ENCODE measurements at regions not wholly inside any gene's neighbourhood (a gene's known extent, or its start where the extent isn't known, plus 50 kb on each side); places are given as distances from the start of the nearest gene placed in this dataset.

DNA sequence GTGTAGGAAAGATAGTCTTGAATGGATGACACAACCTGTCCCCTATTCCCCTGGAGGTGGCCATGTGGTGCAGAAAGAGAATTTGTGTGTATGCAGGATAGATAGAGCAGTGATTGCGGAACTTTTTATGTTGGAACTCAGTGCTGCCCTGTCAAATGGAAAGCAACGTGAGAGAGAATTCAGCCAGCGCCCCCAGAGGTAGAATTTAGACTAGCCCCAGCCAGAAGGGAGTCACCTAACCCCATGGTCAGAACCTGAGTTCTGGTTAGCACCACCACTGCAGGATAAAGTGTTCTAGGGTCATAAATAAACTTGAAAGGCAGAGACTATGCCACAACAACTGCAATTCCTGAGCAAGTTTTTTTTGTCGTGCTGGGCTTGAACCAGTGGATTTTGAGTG is 152.9 kb upstream of the GRIA4 start:
- Histone ChIP-seq H3K9me2 (replicated peaks; ENCODE audit: insufficient read depth, low read length) (no peaks in the 10 kb centered on the region), H3K36me3 (ENCODE audit: insufficient read depth, low read length) (no peaks in the 10 kb centered on the region), H3K27ac (ENCODE audit: low read length) (no peak overlapping the region), H3K4me3 (ENCODE audit: low read length) (no peak overlapping the region), H3K9ac (ENCODE audit: low read length) (no peak overlapping the region), H3K9me3 (ENCODE audit: low read length) (peaks cover 11% of the 10 kb centered on the region; the same call in 1 of the 2 replicates), H3K4me1 (ENCODE audit: low read length) (no peaks in the 10 kb centered on the region), H3K4me2 (ENCODE audit: low read depth, low read length, poor library complexity, severe bottlenecking) (no peak overlapping the region), H3K79me2 (ENCODE audit: low read length) (no peaks in the 10 kb centered on the region), H4K20me1 (ENCODE audit: insufficient read depth, low read depth, low read length) (no peaks in the 10 kb centered on the region), H2AFZ (ENCODE audit: low read length) (no peak overlapping the region), H3K27me3 (ENCODE audit: low read length) (no peaks in the 10 kb centered on the region)
- DNase-seq: peak; percentile 48

- H3K27me3 ChIP-seq (ENCODE audit: low read length): no peaks in the 10 kb centered on the region
- H3K4me2 ChIP-seq (ENCODE audit: low read depth, low read length, poor library complexity, severe bottlenecking): no peak overlapping the region
- no peak overlapping the region for H3K27ac ChIP-seq (ENCODE audit: low read length)
- no peak overlapping the region for H2AFZ ChIP-seq (ENCODE audit: low read length)
- no peaks in the 10 kb centered on the region for H3K36me3 ChIP-seq (ENCODE audit: insufficient read depth, low read length)
- no peaks in the 10 kb centered on the region for H3K9me2 ChIP-seq (replicated peaks; ENCODE audit: insufficient read depth, low read length)
- no peaks in the 10 kb centered on the region for H4K20me1 ChIP-seq (ENCODE audit: insufficient read depth, low read depth, low read length)
- DNase-seq: no peak
- no peak overlapping the region for H3K4me3 ChIP-seq (ENCODE audit: low read length)
- no peak overlapping the region for H3K9ac ChIP-seq (ENCODE audit: low read length)
- peaks cover 20% of the 10 kb centered on the region for H3K9me3 ChIP-seq (ENCODE audit: low read length)
- no peaks in the 10 kb centered on the region for H3K79me2 ChIP-seq (ENCODE audit: low read length)
- H3K4me1 ChIP-seq (ENCODE audit: low read length): no peaks in the 10 kb centered on the region
Observed at GRCh38 chr11:105449100-105449734, 160.7 kb upstream of the GRIA4 start.

DNA sequence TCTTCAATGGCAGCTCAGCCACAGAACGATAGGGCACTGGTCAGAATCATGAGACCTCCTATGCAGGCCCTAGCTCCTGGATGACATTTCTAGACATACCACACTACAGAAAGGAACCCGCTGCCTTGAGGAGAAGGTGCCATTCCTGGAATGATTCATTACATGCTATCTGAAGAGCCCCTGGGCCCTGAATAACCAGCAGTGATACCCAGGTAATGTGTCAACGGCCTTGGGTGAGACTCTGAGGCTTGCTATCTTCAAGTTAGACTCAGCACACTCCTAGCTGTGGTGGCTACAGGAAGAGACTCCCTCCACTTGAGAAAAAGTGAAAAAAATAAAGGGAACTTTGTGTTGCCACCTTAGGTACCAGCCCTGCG is 161.2 kb upstream of the GRIA4 start:
- H3K9me3 ChIP-seq (ENCODE audit: low read length): peaks cover 25% of the 10 kb centered on the region
- H3K4me3 ChIP-seq (ENCODE audit: low read length): no peak overlapping the region

GRCh38 chr11:105447936-105448702 is 161.8 kb upstream of the GRIA4 start:
- no peak for DNase-seq
- H3K9me3 ChIP-seq (ENCODE audit: low read length): peaks cover 27% of the 10 kb centered on the region
- H3K27ac ChIP-seq (ENCODE audit: low read length): no peak overlapping the region
- H3K9ac ChIP-seq (ENCODE audit: low read length): no peak overlapping the region
- no peaks in the 10 kb centered on the region for H3K4me1 ChIP-seq (ENCODE audit: low read length)
- no peaks in the 10 kb centered on the region for H3K36me3 ChIP-seq (ENCODE audit: insufficient read depth, low read length)
- H3K79me2 ChIP-seq (ENCODE audit: low read length): no peaks in the 10 kb centered on the region
- no peak overlapping the region for H3K4me3 ChIP-seq (ENCODE audit: low read length)
- H3K4me2 ChIP-seq (ENCODE audit: low read depth, low read length, poor library complexity, severe bottlenecking): no peak overlapping the region
- no peak overlapping the region for H2AFZ ChIP-seq (ENCODE audit: low read length)
- H3K9me2 ChIP-seq (replicated peaks; ENCODE audit: insufficient read depth, low read length): no peaks in the 10 kb centered on the region
- no peaks in the 10 kb centered on the region for H4K20me1 ChIP-seq (ENCODE audit: insufficient read depth, low read depth, low read length)
- no peaks in the 10 kb centered on the region for H3K27me3 ChIP-seq (ENCODE audit: low read length)

More for the DNA sequence above, 161.2 kb upstream of the GRIA4 start:
- no peak for DNase-seq
- Histone ChIP-seq H3K27me3 (ENCODE audit: low read length) (no peaks in the 10 kb centered on the region), H3K27ac (ENCODE audit: low read length) (no peak overlapping the region), H3K4me1 (ENCODE audit: low read length) (no peaks in the 10 kb centered on the region), H3K9ac (ENCODE audit: low read length) (no peak overlapping the region), H4K20me1 (ENCODE audit: insufficient read depth, low read depth, low read length) (no peaks in the 10 kb centered on the region), H3K9me2 (replicated peaks; ENCODE audit: insufficient read depth, low read length) (no peaks in the 10 kb centered on the region), H2AFZ (ENCODE audit: low read length) (no peak overlapping the region), H3K79me2 (ENCODE audit: low read length) (no peaks in the 10 kb centered on the region), H3K4me2 (ENCODE audit: low read depth, low read length, poor library complexity, severe bottlenecking) (no peak overlapping the region), H3K36me3 (ENCODE audit: insufficient read depth, low read length) (no peaks in the 10 kb centered on the region)

- no peaks in the 10 kb centered on the region for H3K27me3 ChIP-seq (ENCODE audit: low read length)
- no peaks in the 10 kb centered on the region for H3K79me2 ChIP-seq (ENCODE audit: low read length)
- H3K4me1 ChIP-seq (ENCODE audit: low read length): no peaks in the 10 kb centered on the region
- DNase-seq: no peak
- H3K9ac ChIP-seq (ENCODE audit: low read length): no peak overlapping the region
- no peak overlapping the region for H3K4me3 ChIP-seq (ENCODE audit: low read length)
- no peaks in the 10 kb centered on the region for H3K36me3 ChIP-seq (ENCODE audit: insufficient read depth, low read length)
- H4K20me1 ChIP-seq (ENCODE audit: insufficient read depth, low read depth, low read length): no peaks in the 10 kb centered on the region
- no peak overlapping the region for H3K4me2 ChIP-seq (ENCODE audit: low read depth, low read length, poor library complexity, severe bottlenecking)
- peaks cover 50% of the 10 kb centered on the region for H3K9me3 ChIP-seq (ENCODE audit: low read length)
- H3K27ac ChIP-seq (ENCODE audit: low read length): no peak overlapping the region
- 0 out of 2 replicates have a peak, but pooled peaks cover 3% of the 10 kb centered on the region for H3K9me2 ChIP-seq (replicated peaks; ENCODE audit: insufficient read depth, low read length)
- no peak overlapping the region for H2AFZ ChIP-seq (ENCODE audit: low read length)
Observed at GRCh38 chr11:105443623-105444022, 166.2 kb upstream of the GRIA4 start.

DNA sequence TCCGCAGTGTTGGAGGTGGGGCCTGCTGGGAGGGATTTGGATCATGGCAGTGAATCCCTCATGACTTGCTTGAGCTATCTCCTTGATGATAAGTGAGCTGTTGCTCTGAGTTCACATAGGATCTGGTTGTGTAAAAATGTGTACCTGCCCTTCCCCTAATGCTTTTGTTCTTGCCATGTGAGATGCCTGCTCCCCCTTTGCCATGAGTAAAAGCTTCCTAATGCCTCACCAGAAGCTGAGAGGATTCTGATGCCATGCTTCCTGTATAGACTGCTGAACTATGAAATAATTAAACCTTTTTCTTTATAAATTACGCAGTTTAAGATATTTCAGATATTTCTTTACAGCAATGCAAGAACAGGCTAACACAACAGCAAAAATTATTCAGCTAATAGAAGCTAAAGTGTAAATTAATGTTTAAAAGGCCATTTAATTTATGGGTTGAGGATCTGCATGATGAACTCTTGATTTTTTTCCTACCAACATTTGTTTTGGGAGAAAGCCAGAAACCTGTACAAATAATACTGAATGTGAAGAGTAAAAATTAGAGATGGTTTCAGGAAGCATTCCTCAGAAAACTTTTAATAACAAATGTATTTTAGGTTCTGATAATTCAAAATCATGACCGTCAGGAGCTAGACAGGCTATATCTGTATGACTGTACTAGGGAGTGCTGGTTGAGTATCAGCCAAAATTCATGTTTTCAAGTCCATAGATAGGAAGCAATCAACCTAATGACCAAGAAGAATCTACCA is 177.5 kb upstream of the GRIA4 start:
- no peak overlapping the region for H3K27ac ChIP-seq (ENCODE audit: low read length)
- H3K4me1 ChIP-seq (ENCODE audit: low read length): no peaks in the 10 kb centered on the region
- no peak for DNase-seq
- no peak overlapping the region for H3K4me3 ChIP-seq (ENCODE audit: low read length)
- 0 out of 2 replicates have a peak, but pooled peaks cover 5% of the 10 kb centered on the region for H3K9me2 ChIP-seq (replicated peaks; ENCODE audit: insufficient read depth, low read length)
- no peak overlapping the region for H2AFZ ChIP-seq (ENCODE audit: low read length)
- no peak overlapping the region for H3K4me2 ChIP-seq (ENCODE audit: low read depth, low read length, poor library complexity, severe bottlenecking)
- no peaks in the 10 kb centered on the region for H3K36me3 ChIP-seq (ENCODE audit: insufficient read depth, low read length)
- no peaks in the 10 kb centered on the region for H4K20me1 ChIP-seq (ENCODE audit: insufficient read depth, low read depth, low read length)
- no peaks in the 10 kb centered on the region for H3K27me3 ChIP-seq (ENCODE audit: low read length)
- peaks cover 9% of the 10 kb centered on the region; the same call in 1 of the 2 replicates for H3K9me3 ChIP-seq (ENCODE audit: low read length)
- H3K79me2 ChIP-seq (ENCODE audit: low read length): no peaks in the 10 kb centered on the region
- no peak overlapping the region for H3K9ac ChIP-seq (ENCODE audit: low read length)

GRCh38 chr11:105429096-105429910 is 180.6 kb upstream of the GRIA4 start:
- H3K9me3 ChIP-seq (ENCODE audit: low read length): peaks cover 12% of the 10 kb centered on the region; the same call in 1 of the 2 replicates
- no peak overlapping the region for H3K27ac ChIP-seq (ENCODE audit: low read length)
- H3K27me3 ChIP-seq (ENCODE audit: low read length): no peaks in the 10 kb centered on the region
- H2AFZ ChIP-seq (ENCODE audit: low read length): no peak overlapping the region
- no peak overlapping the region for H3K4me3 ChIP-seq (ENCODE audit: low read length)
- DNase-seq: no peak
- no peak overlapping the region for H3K4me2 ChIP-seq (ENCODE audit: low read depth, low read length, poor library complexity, severe bottlenecking)
- no peak overlapping the region for H3K9ac ChIP-seq (ENCODE audit: low read length)
- no peaks in the 10 kb centered on the region for H3K79me2 ChIP-seq (ENCODE audit: low read length)
- H3K9me2 ChIP-seq (replicated peaks; ENCODE audit: insufficient read depth, low read length): 0 out of 2 replicates have a peak, but pooled peaks cover 5% of the 10 kb centered on the region
- H4K20me1 ChIP-seq (ENCODE audit: insufficient read depth, low read depth, low read length): no peaks in the 10 kb centered on the region
- H3K36me3 ChIP-seq (ENCODE audit: insufficient read depth, low read length): no peaks in the 10 kb centered on the region
- H3K4me1 ChIP-seq (ENCODE audit: low read length): no peaks in the 10 kb centered on the region

Data from Karpas-422 (cell line).